ENCODE measurements at regions not wholly inside any gene's neighbourhood (a gene's known extent, or its start where the extent isn't known, plus 50 kb on each side); places are given as distances from the start of the nearest gene placed in this dataset.

GRCh38 chr3:86702381-86702958 lies 288.5 kb downstream of the VGLL3 start:
- no peaks in the 10 kb centered on the region for H3K79me2 ChIP-seq (ENCODE audit: insufficient read depth)
- no peaks in the 10 kb centered on the region for H3F3A ChIP-seq (ENCODE audit: insufficient read depth)
- H4K20me1 ChIP-seq (ENCODE audit: insufficient read depth): no peaks in the 10 kb centered on the region
- H3K4me3 ChIP-seq: no peak overlapping the region
- 0 to 4% methylated on average over 1 of the region's 1 CpG for WGBS, 2 experiments (ENCODE audit: low coverage in 1 of 2, low lambda C conversion rate in 2 of 2, missing lambda C conversion rate in 2 of 2)
- no peak overlapping the region for H3K9ac ChIP-seq
- DNase-seq: peak; percentile 24
- no peaks in the 10 kb centered on the region for H3K36me3 ChIP-seq (ENCODE audit: low read depth)
- H3K27me3 ChIP-seq (replicated peaks; ENCODE audit: insufficient read depth): no peaks in the 10 kb centered on the region
- H2AFZ ChIP-seq: no peak overlapping the region
- in situ Hi-C loops (cut with MboI): no loop called here
- H3K27ac ChIP-seq: no peak overlapping the region
- H3K9me3 ChIP-seq (ENCODE audit: low read depth): no peaks in the 10 kb centered on the region
- no peaks in the 10 kb centered on the region for H3K4me1 ChIP-seq (ENCODE audit: insufficient read depth)
- TF ChIP-seq EZH2 (IDR thresholded peaks at IDR 0.05; ENCODE audit: insufficient read depth, poor library complexity, severe bottlenecking): no peak
- TF ChIP-seq EZH2phosphoT487 (IDR thresholded peaks at IDR 0.05; ENCODE audit: insufficient read depth, low read depth): no peak
- H3K9me2 ChIP-seq (ENCODE audit: insufficient read depth): no peaks in the 10 kb centered on the region
- no peak overlapping the region for H3K4me2 ChIP-seq (ENCODE audit: unreplicated experiment)

GRCh38 chr3:86695752-86696151 lies 295.2 kb downstream of the VGLL3 start:
- Histone ChIP-seq H3K9ac (no peak overlapping the region), H3K4me2 (ENCODE audit: unreplicated experiment) (no peak overlapping the region), H3K27me3 (replicated peaks; ENCODE audit: insufficient read depth) (no peaks in the 10 kb centered on the region; the same call in 1 of the 2 replicates), H3K9me2 (ENCODE audit: insufficient read depth) (no peaks in the 10 kb centered on the region), H3K36me3 (ENCODE audit: low read depth) (no peaks in the 10 kb centered on the region), H3K4me1 (ENCODE audit: insufficient read depth) (no peaks in the 10 kb centered on the region), H3F3A (ENCODE audit: insufficient read depth) (no peaks in the 10 kb centered on the region), H3K27ac (no peak overlapping the region), H2AFZ (no peak overlapping the region), H3K9me3 (ENCODE audit: low read depth) (no peaks in the 10 kb centered on the region), H4K20me1 (ENCODE audit: insufficient read depth) (no peaks in the 10 kb centered on the region), H3K79me2 (ENCODE audit: insufficient read depth) (no peaks in the 10 kb centered on the region), H3K4me3 (no peak overlapping the region)
- no peak for DNase-seq
- TF ChIP-seq EZH2phosphoT487 (IDR thresholded peaks at IDR 0.05; ENCODE audit: insufficient read depth, low read depth) (no peak), EZH2 (IDR thresholded peaks at IDR 0.05; ENCODE audit: insufficient read depth, poor library complexity, severe bottlenecking) (no peak)
- WGBS, 2 experiments (ENCODE audit: low coverage in 1 of 2, low lambda C conversion rate in 2 of 2, missing lambda C conversion rate in 2 of 2): 29 to 50% methylated on average over 5 of the region's 5 CpGs
- in situ Hi-C loops (cut with MboI): no loop called here

GRCh38 chr3:86673991-86674390 lies 317.0 kb downstream of the VGLL3 start:
- no peak for TF ChIP-seq EZH2 (IDR thresholded peaks at IDR 0.05; ENCODE audit: insufficient read depth, poor library complexity, severe bottlenecking)
- no peak for TF ChIP-seq EZH2phosphoT487 (IDR thresholded peaks at IDR 0.05; ENCODE audit: insufficient read depth, low read depth)
- in situ Hi-C loops (cut with MboI): no loop called here

GRCh38 chr3:86661817-86662216 lies 329.1 kb downstream of the VGLL3 start:
- 24 to 31% methylated on average over 2 of the region's 2 CpGs for WGBS, 2 experiments (ENCODE audit: low coverage in 1 of 2, low lambda C conversion rate in 2 of 2, missing lambda C conversion rate in 2 of 2)
- no peak for DNase-seq
- Histone ChIP-seq H3K4me2 (ENCODE audit: unreplicated experiment) (no peak overlapping the region), H3K27ac (no peak overlapping the region), H3K4me1 (ENCODE audit: insufficient read depth) (no peaks in the 10 kb centered on the region), H3K79me2 (ENCODE audit: insufficient read depth) (no peaks in the 10 kb centered on the region), H4K20me1 (ENCODE audit: insufficient read depth) (no peaks in the 10 kb centered on the region), H2AFZ (no peak overlapping the region), H3F3A (ENCODE audit: insufficient read depth) (no peaks in the 10 kb centered on the region), H3K9ac (no peak overlapping the region), H3K9me3 (ENCODE audit: low read depth) (no peaks in the 10 kb centered on the region), H3K27me3 (replicated peaks; ENCODE audit: insufficient read depth) (no peaks in the 10 kb centered on the region), H3K9me2 (ENCODE audit: insufficient read depth) (no peaks in the 10 kb centered on the region), H3K4me3 (no peak overlapping the region), H3K36me3 (ENCODE audit: low read depth) (no peaks in the 10 kb centered on the region)
- TF ChIP-seq EZH2 (IDR thresholded peaks at IDR 0.05; ENCODE audit: insufficient read depth, poor library complexity, severe bottlenecking): no peak
- TF ChIP-seq EZH2phosphoT487 (IDR thresholded peaks at IDR 0.05; ENCODE audit: insufficient read depth, low read depth): no peak
- in situ Hi-C loops (cut with MboI): no loop called here

More at GRCh38 chr3:86673991-86674390, 317.0 kb downstream of the VGLL3 start:
- Histone ChIP-seq H3K36me3 (ENCODE audit: low read depth) (no peaks in the 10 kb centered on the region), H3K27me3 (replicated peaks; ENCODE audit: insufficient read depth) (no peaks in the 10 kb centered on the region), H3K9ac (no peak overlapping the region), H3K27ac (no peak overlapping the region), H4K20me1 (ENCODE audit: insufficient read depth) (no peaks in the 10 kb centered on the region), H3K9me3 (ENCODE audit: low read depth) (no peaks in the 10 kb centered on the region), H3K4me1 (ENCODE audit: insufficient read depth) (no peaks in the 10 kb centered on the region), H3K79me2 (ENCODE audit: insufficient read depth) (no peaks in the 10 kb centered on the region), H3F3A (ENCODE audit: insufficient read depth) (no peaks in the 10 kb centered on the region), H2AFZ (no peak overlapping the region), H3K4me3 (no peak overlapping the region), H3K4me2 (ENCODE audit: unreplicated experiment) (no peak overlapping the region), H3K9me2 (ENCODE audit: insufficient read depth) (no peaks in the 10 kb centered on the region)
- DNase-seq: no peak

GRCh38 chr3:86658876-86659275 lies 332.1 kb downstream of the VGLL3 start:
- H3K4me1 ChIP-seq (ENCODE audit: insufficient read depth): no peaks in the 10 kb centered on the region
- DNase-seq: no peak
- in situ Hi-C loops (cut with MboI): no loop called here

More at GRCh38 chr3:86658876-86659275, 332.1 kb downstream of the VGLL3 start:
- no peaks in the 10 kb centered on the region for H3K27me3 ChIP-seq (replicated peaks; ENCODE audit: insufficient read depth)
- no peaks in the 10 kb centered on the region for H3F3A ChIP-seq (ENCODE audit: insufficient read depth)
- H2AFZ ChIP-seq: no peak overlapping the region
- H4K20me1 ChIP-seq (ENCODE audit: insufficient read depth): no peaks in the 10 kb centered on the region
- no peaks in the 10 kb centered on the region for H3K79me2 ChIP-seq (ENCODE audit: insufficient read depth)
- H3K9me2 ChIP-seq (ENCODE audit: insufficient read depth): no peaks in the 10 kb centered on the region
- TF ChIP-seq EZH2 (IDR thresholded peaks at IDR 0.05; ENCODE audit: insufficient read depth, poor library complexity, severe bottlenecking) (no peak), EZH2phosphoT487 (IDR thresholded peaks at IDR 0.05; ENCODE audit: insufficient read depth, low read depth) (no peak)
- H3K4me3 ChIP-seq: no peak overlapping the region
- 5 to 20% methylated on average over 1 of the region's 1 CpG for WGBS, 2 experiments (ENCODE audit: low coverage in 1 of 2, low lambda C conversion rate in 2 of 2, missing lambda C conversion rate in 2 of 2)
- no peak overlapping the region for H3K27ac ChIP-seq
- no peak overlapping the region for H3K4me2 ChIP-seq (ENCODE audit: unreplicated experiment)
- no peaks in the 10 kb centered on the region for H3K9me3 ChIP-seq (ENCODE audit: low read depth)
- no peaks in the 10 kb centered on the region for H3K36me3 ChIP-seq (ENCODE audit: low read depth)
- H3K9ac ChIP-seq: no peak overlapping the region

Measured in GM23248 (cell line).